ENCODE measurements at regions not wholly inside any gene's neighbourhood (a gene's known extent, or its start where the extent isn't known, plus 50 kb on each side); places are given as distances from the start of the nearest gene placed in this dataset.

- Histone ChIP-seq H2AK5ac (ENCODE audit: low read length) (no peak overlapping the region), H4K12ac (ENCODE audit: low read depth, low read length) (no peak overlapping the region)
- WGBS (ENCODE audit: extremely low coverage, insufficient coverage, insufficient read length), result no CpG with 5 or more reads among the region's 32 CpGs
Measured at GRCh38 chr21:28783641-28784185, 209.0 kb downstream of the LTN1 start.

DNA sequence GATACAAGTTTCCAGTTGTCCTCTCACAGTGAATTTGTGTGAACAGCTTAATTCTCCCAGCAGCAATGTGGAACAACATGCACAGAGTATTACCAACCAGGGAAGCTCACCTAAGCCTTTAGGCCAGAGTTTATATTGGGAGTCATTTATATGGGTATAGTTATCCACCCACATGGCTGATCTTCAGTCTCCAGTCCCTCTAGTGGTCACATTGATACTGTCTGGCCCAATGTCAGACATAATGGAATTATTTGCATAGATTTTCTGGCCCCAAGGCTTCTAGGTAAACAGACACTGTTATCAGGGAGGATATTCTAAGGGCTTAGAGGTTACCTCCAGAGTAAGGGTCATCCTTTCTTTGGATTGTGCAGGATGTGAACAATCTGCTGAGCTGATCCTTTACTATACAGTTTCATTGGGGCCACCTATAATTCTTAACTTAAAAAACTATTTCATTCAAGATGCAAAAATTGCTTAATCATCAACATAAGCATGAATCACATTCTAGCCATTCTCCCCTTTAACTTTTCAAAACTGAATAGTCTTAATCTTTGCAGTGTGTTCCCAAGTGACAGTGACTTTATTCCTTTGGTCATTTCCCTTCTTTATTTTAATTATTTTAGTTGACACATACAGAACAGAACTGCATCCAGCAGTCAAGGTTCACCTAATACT is 210.9 kb downstream of the LTN1 start:
- Histone ChIP-seq H3K14ac (ENCODE audit: low read length) (no peak overlapping the region), H3K4ac (ENCODE audit: low read depth, low read length) (no peak overlapping the region), H2BK12ac (ENCODE audit: low read length) (no peak overlapping the region), H3K27me3 (ENCODE audit: insufficient read depth, low read length) (no peaks in the 10 kb centered on the region), H3K4me2 (ENCODE audit: low read length) (no peak overlapping the region), H3K79me2 (ENCODE audit: control insufficient read depth, insufficient read depth, low read length, poor library complexity) (no peaks in the 10 kb centered on the region), H3K27ac (ENCODE audit: low read depth, low read length) (no peak overlapping the region), H3K23ac (ENCODE audit: low read length) (no peak overlapping the region), H3K4me3 (ENCODE audit: low read depth, low read length) (no peak overlapping the region), H3K9me3 (ENCODE audit: insufficient read depth, low read depth, low read length) (peaks cover 9% of the 10 kb centered on the region), H2AFZ (ENCODE audit: insufficient read depth, low read length, poor library complexity) (no peak overlapping the region), H4K12ac (ENCODE audit: low read depth, low read length) (no peak overlapping the region), H3K18ac (ENCODE audit: low read length) (no peak overlapping the region), H3K79me1 (ENCODE audit: low read length) (no peaks in the 10 kb centered on the region), H2AK5ac (ENCODE audit: low read length) (no peak overlapping the region), H2BK5ac (ENCODE audit: low read depth, low read length, poor library complexity) (no peak overlapping the region), H4K91ac (ENCODE audit: low read depth, low read length) (no peak overlapping the region), H3K4me1 (ENCODE audit: control insufficient read depth in 1 of 2, insufficient read depth in 2 of 2, low read length in 2 of 2) (no peaks in the 10 kb centered on the region), H2BK120ac (ENCODE audit: insufficient read depth, low read length, poor library complexity) (no peak overlapping the region), H3K36me3 (ENCODE audit: control insufficient read depth in 1 of 2, insufficient read depth in 2 of 2, low read length in 2 of 2) (peaks cover 0 to 4% of the 10 kb centered on the region in 2 experiments), H3K9ac (ENCODE audit: low read length) (no peak overlapping the region), H4K8ac (ENCODE audit: low read depth, low read length) (no peak overlapping the region)
- DNase-seq, result peak in 1 of 2 donors; percentile 48

More at GRCh38 chr21:28783641-28784185, 209.0 kb downstream of the LTN1 start:
- H3K23ac ChIP-seq (ENCODE audit: low read length), result no peak overlapping the region
- no peak overlapping the region for H2BK5ac ChIP-seq (ENCODE audit: low read depth, low read length, poor library complexity)
- no peak overlapping the region for H2BK12ac ChIP-seq (ENCODE audit: low read length)
- H3K4me3 ChIP-seq (ENCODE audit: low read depth, low read length), result no peak overlapping the region
- no peak overlapping the region for H4K91ac ChIP-seq (ENCODE audit: low read depth, low read length)
- H3K4me1 ChIP-seq (ENCODE audit: control insufficient read depth in 1 of 2, insufficient read depth in 2 of 2, low read length in 2 of 2), result no peaks in the 10 kb centered on the region
- H3K9me3 ChIP-seq (ENCODE audit: insufficient read depth, low read depth, low read length), result peaks cover 9% of the 10 kb centered on the region
- H2BK120ac ChIP-seq (ENCODE audit: insufficient read depth, low read length, poor library complexity), result no peak overlapping the region
- H3K9ac ChIP-seq (ENCODE audit: low read length), result no peak overlapping the region
- no peak overlapping the region for H3K27ac ChIP-seq (ENCODE audit: low read depth, low read length)
- no peak for DNase-seq
- no peaks in the 10 kb centered on the region for H3K79me1 ChIP-seq (ENCODE audit: low read length)
- no peak overlapping the region for H2AFZ ChIP-seq (ENCODE audit: insufficient read depth, low read length, poor library complexity)
- H4K8ac ChIP-seq (ENCODE audit: low read depth, low read length), result no peak overlapping the region
- H3K79me2 ChIP-seq (ENCODE audit: control insufficient read depth, insufficient read depth, low read length, poor library complexity), result no peaks in the 10 kb centered on the region
- H3K14ac ChIP-seq (ENCODE audit: low read length), result no peak overlapping the region
- H3K36me3 ChIP-seq (ENCODE audit: control insufficient read depth in 1 of 2, insufficient read depth in 2 of 2, low read length in 2 of 2), result peaks cover 0 to 4% of the 10 kb centered on the region in 2 experiments
- no peak overlapping the region for H3K4me2 ChIP-seq (ENCODE audit: low read length)
- H3K27me3 ChIP-seq (ENCODE audit: insufficient read depth, low read length), result no peaks in the 10 kb centered on the region
- no peak overlapping the region for H3K18ac ChIP-seq (ENCODE audit: low read length)
- no peak overlapping the region for H3K4ac ChIP-seq (ENCODE audit: low read depth, low read length)

- no peak overlapping the region for H2BK120ac ChIP-seq (ENCODE audit: insufficient read depth, low read length, poor library complexity)
- no peak overlapping the region for H3K4ac ChIP-seq (ENCODE audit: low read depth, low read length)
- H2AK5ac ChIP-seq (ENCODE audit: low read length), result no peak overlapping the region
- no peak overlapping the region for H3K9ac ChIP-seq (ENCODE audit: low read length)
- H3K9me3 ChIP-seq (ENCODE audit: insufficient read depth, low read depth, low read length), result peaks cover 9% of the 10 kb centered on the region
- no peak overlapping the region for H4K91ac ChIP-seq (ENCODE audit: low read depth, low read length)
- H4K12ac ChIP-seq (ENCODE audit: low read depth, low read length), result no peak overlapping the region
- H2AFZ ChIP-seq (ENCODE audit: insufficient read depth, low read length, poor library complexity), result no peak overlapping the region
- no peak overlapping the region for H3K27ac ChIP-seq (ENCODE audit: low read depth, low read length)
- no peaks in the 10 kb centered on the region for H3K79me2 ChIP-seq (ENCODE audit: control insufficient read depth, insufficient read depth, low read length, poor library complexity)
- H3K79me1 ChIP-seq (ENCODE audit: low read length), result no peaks in the 10 kb centered on the region
- H4K8ac ChIP-seq (ENCODE audit: low read depth, low read length), result no peak overlapping the region
- no peaks in the 10 kb centered on the region for H3K4me1 ChIP-seq (ENCODE audit: control insufficient read depth in 1 of 2, insufficient read depth in 2 of 2, low read length in 2 of 2)
- H2BK12ac ChIP-seq (ENCODE audit: low read length), result no peak overlapping the region
- no peak overlapping the region for H3K23ac ChIP-seq (ENCODE audit: low read length)
- H3K27me3 ChIP-seq (ENCODE audit: insufficient read depth, low read length), result no peaks in the 10 kb centered on the region
- no peak overlapping the region for H3K14ac ChIP-seq (ENCODE audit: low read length)
- H3K18ac ChIP-seq (ENCODE audit: low read length), result no peak overlapping the region
- H3K4me2 ChIP-seq (ENCODE audit: low read length), result no peak overlapping the region
- H2BK5ac ChIP-seq (ENCODE audit: low read depth, low read length, poor library complexity), result no peak overlapping the region
- DNase-seq, result no peak
- H3K36me3 ChIP-seq (ENCODE audit: control insufficient read depth in 1 of 2, insufficient read depth in 2 of 2, low read length in 2 of 2), result peaks cover 0 to 4% of the 10 kb centered on the region in 2 experiments
- H3K4me3 ChIP-seq (ENCODE audit: low read depth, low read length), result no peak overlapping the region
Measured at GRCh38 chr21:28779914-28780313, 212.8 kb downstream of the LTN1 start.

- Histone ChIP-seq H3K9me3 (ENCODE audit: insufficient read depth, low read depth, low read length) (no peaks in the 10 kb centered on the region), H4K12ac (ENCODE audit: low read depth, low read length) (no peak overlapping the region), H2BK120ac (ENCODE audit: insufficient read depth, low read length, poor library complexity) (no peak overlapping the region), H3K4ac (ENCODE audit: low read depth, low read length) (no peak overlapping the region), H4K8ac (ENCODE audit: low read depth, low read length) (no peak overlapping the region), H4K91ac (ENCODE audit: low read depth, low read length) (no peak overlapping the region), H3K36me3 (ENCODE audit: control insufficient read depth in 1 of 2, insufficient read depth in 2 of 2, low read length in 2 of 2) (no peaks in the 10 kb centered on the region), H3K9ac (ENCODE audit: low read length) (no peak overlapping the region), H2BK5ac (ENCODE audit: low read depth, low read length, poor library complexity) (no peak overlapping the region), H3K23ac (ENCODE audit: low read length) (no peak overlapping the region), H3K4me3 (ENCODE audit: low read depth, low read length) (no peak overlapping the region), H3K79me2 (ENCODE audit: control insufficient read depth, insufficient read depth, low read length, poor library complexity) (no peaks in the 10 kb centered on the region), H3K27ac (ENCODE audit: low read depth, low read length) (no peak overlapping the region), H3K4me1 (ENCODE audit: control insufficient read depth in 1 of 2, insufficient read depth in 2 of 2, low read length in 2 of 2) (no peaks in the 10 kb centered on the region), H3K4me2 (ENCODE audit: low read length) (no peak overlapping the region), H2AK5ac (ENCODE audit: low read length) (no peak overlapping the region), H3K14ac (ENCODE audit: low read length) (no peak overlapping the region), H3K18ac (ENCODE audit: low read length) (no peak overlapping the region), H3K79me1 (ENCODE audit: low read length) (no peaks in the 10 kb centered on the region), H3K27me3 (ENCODE audit: insufficient read depth, low read length) (no peaks in the 10 kb centered on the region), H2BK12ac (ENCODE audit: low read length) (no peak overlapping the region), H2AFZ (ENCODE audit: insufficient read depth, low read length, poor library complexity) (no peak overlapping the region)
- WGBS (ENCODE audit: extremely low coverage, insufficient coverage, insufficient read length), result no CpG with 5 or more reads among the region's 2 CpGs
- DNase-seq, result no peak
Measured at GRCh38 chr21:28776251-28776650, 216.4 kb downstream of the LTN1 start.
